ENCODE measurements at regions not wholly inside any gene's neighbourhood (a gene's known extent, or its start where the extent isn't known, plus 50 kb on each side); places are given as distances from the start of the nearest gene placed in this dataset.

DNA sequence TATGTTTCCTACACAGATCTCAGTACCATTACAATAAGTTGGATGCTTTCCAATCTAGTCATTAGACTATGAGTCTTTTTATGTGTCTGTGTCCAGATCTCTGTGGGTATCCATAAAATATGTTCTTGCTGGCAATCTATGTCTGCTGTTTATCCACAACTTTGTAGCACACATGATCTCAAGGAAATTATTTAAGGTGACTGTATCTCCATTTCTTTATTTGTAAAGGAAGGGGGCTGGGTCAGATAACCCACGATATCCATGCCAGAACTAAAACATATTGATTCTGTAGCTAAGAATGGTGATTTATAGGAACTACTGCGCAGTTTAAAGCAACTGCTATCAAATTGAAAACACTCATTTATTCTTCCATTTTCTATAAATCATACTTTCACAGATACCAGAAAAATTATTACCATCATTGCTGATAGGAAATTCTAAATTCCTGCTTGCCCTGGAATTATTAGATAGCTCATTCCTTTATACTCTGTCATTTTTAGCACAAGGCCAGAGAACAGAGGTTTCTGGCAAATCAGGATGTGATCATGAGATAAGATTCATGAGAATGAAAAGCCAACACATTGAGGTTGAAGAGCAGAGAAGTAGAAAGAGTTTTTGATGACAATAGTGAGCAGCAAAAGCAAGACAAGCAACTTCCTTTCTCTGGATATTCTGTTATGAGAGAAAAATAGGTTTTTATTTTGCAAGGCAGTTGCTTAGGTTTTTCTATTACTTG is 851.4 kb upstream of the CITED2 start:
- H3K27ac Mint-ChIP-seq = no peak overlapping the region
- Histone ChIP-seq H3K36me3 (ENCODE audit: control insufficient read depth in 2 of 2, extremely low read depth in 1 of 2, insufficient read depth in 1 of 2, low read length in 1 of 2) (no peaks in the 10 kb centered on the region), H3K4me3 (ENCODE audit: control insufficient read depth in 1 of 2, extremely low read depth in 1 of 2, low read length in 1 of 2) (no peak overlapping the region), H3K27me3 (replicated peaks in 1 of 2; ENCODE audit: control insufficient read depth in 2 of 2, extremely low read depth in 1 of 2, insufficient read depth in 2 of 2, low read length in 1 of 2) (peaks cover 0 to 10% of the 10 kb centered on the region in 2 experiments), H3K4me1 (ENCODE audit: control insufficient read depth in 1 of 2, extremely low read depth in 1 of 2, insufficient read depth in 2 of 2, low read length in 2 of 2) (no peaks in the 10 kb centered on the region), H3K9me3 (no peaks in the 10 kb centered on the region), H3K27ac (ENCODE audit: low read length) (no peak overlapping the region)
- H3K4me3 Mint-ChIP-seq = no peak overlapping the region
- peaks cover 2 to 5% of the 10 kb centered on the region in 2 donors for H3K27me3 Mint-ChIP-seq
- H3K4me1 Mint-ChIP-seq = no peaks in the 10 kb centered on the region
- DNase-seq (no peak), ATAC-seq (replicated peaks in 1 of 4) (no peak)
- no CpG with 5 or more reads among the region's 2 CpGs for WGBS (ENCODE audit: insufficient coverage)
- CTCF ChIA-PET = no interaction called here
- H3K9me3 Mint-ChIP-seq = no peaks in the 10 kb centered on the region
- H3K36me3 Mint-ChIP-seq = no peaks in the 10 kb centered on the region
- POLR2A ChIA-PET = no interaction called here

DNA sequence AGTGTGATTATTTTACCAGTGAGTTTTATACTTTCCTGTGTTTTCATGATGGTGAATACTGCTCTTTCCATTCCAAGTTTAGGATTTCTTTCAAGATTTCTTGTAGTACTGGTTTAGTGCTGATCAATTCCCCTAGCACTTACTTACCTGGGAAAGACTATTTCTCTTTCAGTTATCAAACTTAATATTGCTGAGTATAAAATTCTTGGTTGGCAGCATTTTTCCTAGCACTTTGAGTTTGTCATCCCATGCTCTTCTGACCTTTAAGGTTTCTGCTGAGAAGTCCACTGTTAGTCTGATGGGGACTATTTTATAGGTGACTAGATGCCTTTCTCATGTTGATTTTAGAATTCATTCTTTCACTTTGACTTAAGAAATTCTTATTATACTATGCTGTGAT is 842.8 kb upstream of the CITED2 start:
- CTCF ChIA-PET = no interaction called here
- no peak overlapping the region for H3K4me3 Mint-ChIP-seq
- POLR2A ChIA-PET = no interaction called here
- ATAC-seq (replicated peaks in 1 of 4) = no peak
- H3K4me1 Mint-ChIP-seq = no peaks in the 10 kb centered on the region
- DNase-seq = no peak
- Histone ChIP-seq H3K4me1 (ENCODE audit: control insufficient read depth in 1 of 2, extremely low read depth in 1 of 2, insufficient read depth in 2 of 2, low read length in 2 of 2) (no peaks in the 10 kb centered on the region), H3K4me3 (ENCODE audit: control insufficient read depth in 1 of 2, extremely low read depth in 1 of 2, low read length in 1 of 2) (no peak overlapping the region), H3K27ac (ENCODE audit: low read length) (no peak overlapping the region), H3K36me3 (ENCODE audit: control insufficient read depth in 2 of 2, extremely low read depth in 1 of 2, insufficient read depth in 1 of 2, low read length in 1 of 2) (no peaks in the 10 kb centered on the region), H3K9me3 (no peaks in the 10 kb centered on the region), H3K27me3 (replicated peaks in 1 of 2; ENCODE audit: control insufficient read depth in 2 of 2, extremely low read depth in 1 of 2, insufficient read depth in 2 of 2, low read length in 1 of 2) (peaks cover 0 to 3% of the 10 kb centered on the region in 2 experiments)
- H3K27me3 Mint-ChIP-seq = no peaks in the 10 kb centered on the region
- no peaks in the 10 kb centered on the region for H3K36me3 Mint-ChIP-seq
- H3K9me3 Mint-ChIP-seq = peaks cover 15 to 26% (median 23%) of the 10 kb centered on the region in 3 donors
- H3K27ac Mint-ChIP-seq = no peak overlapping the region

DNA sequence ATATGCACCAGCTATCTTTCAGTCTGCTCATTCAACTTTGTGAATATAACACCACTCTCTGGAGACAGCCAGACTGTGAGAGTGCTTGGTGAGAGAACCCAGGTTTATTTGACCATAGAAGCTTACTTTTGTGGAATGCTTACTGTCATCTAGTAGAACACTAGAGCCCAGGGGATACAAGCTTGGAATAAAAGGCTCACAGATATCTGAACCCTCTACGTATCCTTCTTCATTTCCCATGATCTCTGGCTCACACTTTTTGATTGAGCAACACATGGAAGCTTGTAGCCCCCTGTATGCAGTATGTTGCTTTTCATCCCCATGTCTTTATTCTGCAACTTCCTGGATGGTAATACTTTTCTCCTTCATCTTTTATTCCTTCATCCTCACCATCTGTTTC is 835.3 kb upstream of the CITED2 start:
- Histone ChIP-seq H3K9me3 (no peaks in the 10 kb centered on the region), H3K4me1 (ENCODE audit: control insufficient read depth in 1 of 2, extremely low read depth in 1 of 2, insufficient read depth in 2 of 2, low read length in 2 of 2) (no peaks in the 10 kb centered on the region), H3K27me3 (replicated peaks in 1 of 2; ENCODE audit: control insufficient read depth in 2 of 2, extremely low read depth in 1 of 2, insufficient read depth in 2 of 2, low read length in 1 of 2) (no peaks in the 10 kb centered on the region), H3K36me3 (ENCODE audit: control insufficient read depth in 2 of 2, extremely low read depth in 1 of 2, insufficient read depth in 1 of 2, low read length in 1 of 2) (no peaks in the 10 kb centered on the region), H3K4me3 (ENCODE audit: control insufficient read depth in 1 of 2, extremely low read depth in 1 of 2, low read length in 1 of 2) (no peak overlapping the region), H3K27ac (ENCODE audit: low read length) (no peak overlapping the region)
- H3K27me3 Mint-ChIP-seq = peaks cover 0 to 2% of the 10 kb centered on the region in 2 donors
- 80% methylated on average over 1 of the region's 1 CpG for WGBS (ENCODE audit: insufficient coverage)
- ChIA-PET CTCF (no interaction called here), POLR2A (no interaction called here)
- H3K4me1 Mint-ChIP-seq = no peaks in the 10 kb centered on the region
- H3K4me3 Mint-ChIP-seq = no peak overlapping the region
- ATAC-seq (replicated peaks in 1 of 4) = no peak
- DNase-seq = no peak
- H3K27ac Mint-ChIP-seq = no peak overlapping the region
- H3K9me3 Mint-ChIP-seq = peaks cover 0 to 2% (median 0%) of the 10 kb centered on the region in 3 donors
- H3K36me3 Mint-ChIP-seq = no peaks in the 10 kb centered on the region

DNA sequence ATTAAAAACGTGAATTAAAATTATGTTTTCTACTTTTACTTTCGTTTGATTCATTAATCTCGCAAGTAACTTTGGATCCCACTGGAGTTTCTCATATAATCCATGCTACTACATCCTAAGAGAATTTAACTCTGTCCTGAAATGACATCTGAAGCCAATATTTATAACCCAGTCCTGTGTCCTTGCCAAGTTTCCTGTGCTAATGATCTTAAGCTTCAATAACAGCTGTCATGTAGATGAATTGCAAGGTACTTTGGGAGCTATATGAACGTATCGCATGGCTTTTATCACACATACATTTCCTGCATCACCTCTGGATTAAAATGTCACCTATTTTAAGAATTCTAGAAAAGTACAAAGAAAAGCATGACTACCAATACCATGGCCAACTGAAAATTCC is 833.8 kb upstream of the CITED2 start:
- ATAC-seq (replicated peaks in 1 of 4) = no peak
- no peaks in the 10 kb centered on the region for H3K4me1 ChIP-seq (ENCODE audit: control insufficient read depth in 1 of 2, extremely low read depth in 1 of 2, insufficient read depth in 2 of 2, low read length in 2 of 2)
- H3K36me3 Mint-ChIP-seq = no peaks in the 10 kb centered on the region
- H3K4me3 ChIP-seq (ENCODE audit: control insufficient read depth in 1 of 2, extremely low read depth in 1 of 2, low read length in 1 of 2) = no peak overlapping the region
- no peaks in the 10 kb centered on the region for H3K9me3 Mint-ChIP-seq
- no peak overlapping the region for H3K27ac Mint-ChIP-seq
- H3K9me3 ChIP-seq = no peaks in the 10 kb centered on the region
- no peaks in the 10 kb centered on the region for H3K27me3 ChIP-seq (replicated peaks in 1 of 2; ENCODE audit: control insufficient read depth in 2 of 2, extremely low read depth in 1 of 2, insufficient read depth in 2 of 2, low read length in 1 of 2)
- H3K27me3 Mint-ChIP-seq = peaks cover 0 to 2% of the 10 kb centered on the region in 2 donors
- no peak for DNase-seq
- no peak overlapping the region for H3K4me3 Mint-ChIP-seq
- H3K4me1 Mint-ChIP-seq = no peaks in the 10 kb centered on the region
- ChIA-PET CTCF (no interaction called here), POLR2A (no interaction called here)
- 100% methylated on average over 1 of the region's 5 CpGs for WGBS (ENCODE audit: insufficient coverage)
- H3K36me3 ChIP-seq (ENCODE audit: control insufficient read depth in 2 of 2, extremely low read depth in 1 of 2, insufficient read depth in 1 of 2, low read length in 1 of 2) = no peaks in the 10 kb centered on the region
- no peak overlapping the region for H3K27ac ChIP-seq (ENCODE audit: low read length)

DNA sequence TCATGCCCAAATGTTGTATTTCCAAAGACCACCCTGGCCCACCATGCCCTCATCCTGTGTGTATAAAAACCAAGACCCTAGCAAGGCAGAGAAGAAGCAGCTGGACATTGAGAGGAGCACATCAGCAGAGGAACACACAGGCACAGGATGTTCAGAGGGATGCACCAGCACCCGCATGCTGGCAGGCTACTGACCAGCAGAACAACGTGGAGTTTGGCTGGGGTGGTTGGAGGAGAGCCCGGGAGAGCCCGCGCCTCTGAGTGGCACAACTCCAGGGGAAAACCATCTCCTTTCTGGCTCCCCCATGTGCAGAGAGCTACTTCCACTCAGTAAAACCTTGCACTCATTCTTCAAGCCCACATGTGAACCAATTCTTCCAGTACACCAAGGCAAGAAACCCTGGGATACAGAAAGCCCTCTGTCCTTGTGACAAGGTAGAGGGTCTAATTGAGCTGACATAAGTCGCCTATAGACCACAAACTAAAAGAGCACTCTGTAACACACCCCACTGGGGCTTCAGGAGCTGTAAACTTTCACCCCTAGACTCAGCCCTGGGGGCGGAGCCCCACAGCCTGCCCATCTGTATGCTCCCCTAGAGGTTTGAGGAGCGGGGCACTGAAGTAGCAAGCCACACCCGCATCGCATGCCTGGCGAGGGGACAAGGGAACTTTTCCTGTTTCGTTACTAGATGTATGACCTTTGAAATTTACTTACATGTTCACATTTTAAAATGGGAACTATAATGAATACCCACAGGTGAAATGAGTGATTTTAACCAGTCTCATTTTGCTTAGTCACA is 831.5 kb upstream of the CITED2 start:
- CTCF ChIA-PET = no interaction called here

DNA sequence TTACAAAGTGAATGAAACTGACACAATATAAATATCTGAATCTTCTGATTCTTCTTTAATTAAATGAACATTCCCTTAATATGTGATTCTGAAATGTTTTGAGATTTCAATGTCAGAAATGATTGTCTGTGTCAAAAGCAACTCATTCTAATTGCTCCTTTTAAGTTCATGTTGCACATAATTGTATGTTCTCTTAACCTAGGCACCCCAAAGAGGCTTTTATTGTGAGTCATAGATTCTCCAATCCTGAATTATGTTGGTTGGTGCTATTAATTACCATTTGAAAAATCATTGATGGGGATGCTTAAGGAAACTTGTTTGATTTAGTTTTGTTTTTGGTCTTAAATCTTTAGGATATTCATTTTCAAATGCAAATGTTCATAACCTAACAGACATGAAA is 829.7 kb upstream of the CITED2 start:
- H3K9me3 Mint-ChIP-seq = no peaks in the 10 kb centered on the region
- H3K4me3 ChIP-seq (ENCODE audit: control insufficient read depth in 1 of 2, extremely low read depth in 1 of 2, low read length in 1 of 2) = no peak overlapping the region
- ChIA-PET CTCF (no interaction called here), POLR2A (no interaction called here)
- no peak overlapping the region for H3K27ac Mint-ChIP-seq
- H3K9me3 ChIP-seq = no peaks in the 10 kb centered on the region
- no peak overlapping the region for H3K4me3 Mint-ChIP-seq
- no peaks in the 10 kb centered on the region for H3K27me3 ChIP-seq (replicated peaks in 1 of 2; ENCODE audit: control insufficient read depth in 2 of 2, extremely low read depth in 1 of 2, insufficient read depth in 2 of 2, low read length in 1 of 2)
- no peaks in the 10 kb centered on the region for H3K36me3 ChIP-seq (ENCODE audit: control insufficient read depth in 2 of 2, extremely low read depth in 1 of 2, insufficient read depth in 1 of 2, low read length in 1 of 2)
- no peak for DNase-seq
- H3K4me1 ChIP-seq (ENCODE audit: control insufficient read depth in 1 of 2, extremely low read depth in 1 of 2, insufficient read depth in 2 of 2, low read length in 2 of 2) = no peaks in the 10 kb centered on the region
- no peaks in the 10 kb centered on the region for H3K4me1 Mint-ChIP-seq
- no peak overlapping the region for H3K27ac ChIP-seq (ENCODE audit: low read length)
- H3K27me3 Mint-ChIP-seq = peaks cover 0 to 2% of the 10 kb centered on the region in 2 donors
- no peaks in the 10 kb centered on the region for H3K36me3 Mint-ChIP-seq
- ATAC-seq (replicated peaks in 1 of 4) = no peak

More for the DNA sequence above, 831.5 kb upstream of the CITED2 start:
- no peaks in the 10 kb centered on the region for H3K4me1 Mint-ChIP-seq
- Histone ChIP-seq H3K27ac (ENCODE audit: low read length) (no peak overlapping the region), H3K9me3 (no peaks in the 10 kb centered on the region), H3K4me3 (ENCODE audit: control insufficient read depth in 1 of 2, extremely low read depth in 1 of 2, low read length in 1 of 2) (no peak overlapping the region), H3K4me1 (ENCODE audit: control insufficient read depth in 1 of 2, extremely low read depth in 1 of 2, insufficient read depth in 2 of 2, low read length in 2 of 2) (no peaks in the 10 kb centered on the region), H3K36me3 (ENCODE audit: control insufficient read depth in 2 of 2, extremely low read depth in 1 of 2, insufficient read depth in 1 of 2, low read length in 1 of 2) (no peaks in the 10 kb centered on the region), H3K27me3 (replicated peaks in 1 of 2; ENCODE audit: control insufficient read depth in 2 of 2, extremely low read depth in 1 of 2, insufficient read depth in 2 of 2, low read length in 1 of 2) (no peaks in the 10 kb centered on the region)
- H3K4me3 Mint-ChIP-seq = no peak overlapping the region
- ATAC-seq (replicated peaks in 1 of 4) (no peak), DNase-seq (no peak)
- WGBS (ENCODE audit: insufficient coverage) = 85% methylated on average over 3 of the region's 12 CpGs
- H3K9me3 Mint-ChIP-seq = no peaks in the 10 kb centered on the region
- POLR2A ChIA-PET = no interaction called here
- no peaks in the 10 kb centered on the region for H3K36me3 Mint-ChIP-seq
- H3K27ac Mint-ChIP-seq = no peak overlapping the region
- peaks cover 0 to 2% of the 10 kb centered on the region in 2 donors for H3K27me3 Mint-ChIP-seq

Measured in T-cell (primary cell).